SK-N-SH treated with all-trans-retinoic acid at 6 μM for 48 hours (cell line): ENCODE measurements at regions not wholly inside any gene's neighbourhood (a gene's known extent, or its start where the extent isn't known, plus 50 kb on each side); places are given as distances from the start of the nearest gene placed in this dataset.

ENCODE experiments used
- ATAC-seq: fragments of 200-7000 bp; cut with Tn5 transposase; 3 replicates; pipeline ENCODE4 v1.9.1; 2020; ENCODE audit warnings: mild to moderate bottlenecking, moderate library complexity
- ARNTL ChIP-seq: fragments of 450-650 bp; formaldehyde crosslinking; IDR thresholded peaks from 2 replicates; pipeline ENCODE4 v1.5.0; 2020; ENCODE audit warnings: low read depth, mild to moderate bottlenecking, moderate library complexity, borderline replicate concordance
- BACH2 ChIP-seq: fragments of 250-450 bp; sonication (Bioruptor Pico); IDR thresholded peaks from 2 replicates; pipeline ENCODE4 v1.9.0; 2021; ENCODE audit warnings: mild to moderate bottlenecking, borderline replicate concordance
- CREB5 ChIP-seq: fragments of 250-450 bp; sonication (Bioruptor Pico); IDR thresholded peaks from 2 replicates; pipeline ENCODE4 v1.5.1; 2020; ENCODE audit warnings: low read depth, mild to moderate bottlenecking, moderate library complexity
- CSDC2 ChIP-seq: fragments of 250-450 bp; sonication (Bioruptor Pico); IDR thresholded peaks from 2 replicates; pipeline ENCODE4 v1.5.0; 2020; ENCODE audit warnings: mild to moderate bottlenecking, moderate library complexity
- CSRNP3 ChIP-seq: fragments of 250-450 bp; sonication (Bioruptor Pico); IDR thresholded peaks from 2 replicates; pipeline ENCODE4 v1.5.1; 2021; ENCODE audit warnings: mild to moderate bottlenecking, moderate library complexity
- ESRRG ChIP-seq: fragments of 250-450 bp; sonication (Bioruptor Pico); IDR thresholded peaks from 2 replicates; pipeline ENCODE4 v1.6.1; 2021; ENCODE audit warnings: mild to moderate bottlenecking
- GLIS3 ChIP-seq: fragments of 250-450 bp; sonication (Bioruptor Pico); IDR thresholded peaks from 2 replicates; pipeline ENCODE4 v1.5.0; 2020; ENCODE audit warnings: mild to moderate bottlenecking, moderate library complexity
- ISL1 ChIP-seq: fragments of 250-450 bp; sonication (Bioruptor Pico); IDR thresholded peaks from 2 replicates; pipeline ENCODE4 v2.1.2; 2022; ENCODE audit warnings: mild to moderate bottlenecking, moderate library complexity
- OSR1 ChIP-seq: fragments of 250-450 bp; sonication (Bioruptor Pico); IDR thresholded peaks from 2 replicates; pipeline ENCODE4 v1.8.0; 2022; ENCODE audit warnings: moderate library complexity, mild to moderate bottlenecking, inconsistent platforms
- PATZ1 ChIP-seq: fragments of 250-450 bp; sonication (Bioruptor Pico); IDR thresholded peaks from 2 replicates; pipeline ENCODE4 v1.8.0; 2020; ENCODE audit warnings: mild to moderate bottlenecking, moderate library complexity, borderline replicate concordance
- POU6F1 ChIP-seq: fragments of 250-450 bp; sonication (Bioruptor Pico); IDR thresholded peaks from 2 replicates; pipeline ENCODE4 v1.8.0; 2021; ENCODE audit warnings: low read depth, mild to moderate bottlenecking, moderate library complexity, borderline replicate concordance
- PPARA ChIP-seq: fragments of 250-450 bp; sonication (Bioruptor Pico); IDR thresholded peaks from 2 replicates; pipeline ENCODE4 v1.5.0; 2020; ENCODE audit warnings: mild to moderate bottlenecking, borderline replicate concordance
- RARB ChIP-seq: fragments of 250-450 bp; sonication (Bioruptor Pico); IDR thresholded peaks from 2 replicates; pipeline ENCODE4 v1.8.0; 2021; ENCODE audit warnings: mild to moderate bottlenecking, moderate library complexity
- SNAI2 ChIP-seq: fragments of 250-450 bp; sonication (Bioruptor Pico); IDR thresholded peaks from 2 replicates; pipeline ENCODE4 v1.5.0; 2020; ENCODE audit warnings: mild to moderate bottlenecking, moderate library complexity
- TCF4 ChIP-seq: fragments of 250-450 bp; sonication (Bioruptor Pico); IDR thresholded peaks from 2 replicates; pipeline ENCODE4 v1.8.0; 2021; ENCODE audit warnings: mild to moderate bottlenecking, moderate library complexity, borderline replicate concordance
- TOX ChIP-seq: fragments of 250-450 bp; sonication (Bioruptor Pico); IDR thresholded peaks from 2 replicates; pipeline ENCODE4 v1.8.0; 2021; ENCODE audit warnings: mild to moderate bottlenecking, moderate library complexity, borderline replicate concordance
- TSHZ2 ChIP-seq: fragments of 250-450 bp; sonication (Bioruptor Pico); IDR thresholded peaks from 2 replicates; pipeline ENCODE4 v1.5.0; 2020; ENCODE audit warnings: mild to moderate bottlenecking, moderate library complexity
- ZC3H10 ChIP-seq: fragments of 250-450 bp; sonication (Bioruptor Pico); IDR thresholded peaks from 2 replicates; pipeline ENCODE4 v1.5.1; 2021; ENCODE audit warnings: mild to moderate bottlenecking, moderate library complexity
- ZFP3 ChIP-seq: fragments of 250-450 bp; sonication (Bioruptor Pico); IDR thresholded peaks from 2 replicates; pipeline ENCODE4 v1.5.0; 2020; ENCODE audit warnings: mild to moderate bottlenecking, moderate library complexity
- ZFP30 ChIP-seq: fragments of 450-650 bp; formaldehyde crosslinking; IDR thresholded peaks from 2 replicates; pipeline ENCODE4 v1.5.0; 2022; ENCODE audit warnings: mild to moderate bottlenecking, moderate library complexity
- ZNF565 ChIP-seq: fragments of 450-650 bp; formaldehyde crosslinking; conservative IDR thresholded peaks from 2 replicates; pipeline ENCODE4 v1.5.0; 2020; ENCODE audit warnings: low read depth, mild to moderate bottlenecking, moderate library complexity
- ZNF70 ChIP-seq: fragments of 450-650 bp; formaldehyde crosslinking; IDR thresholded peaks from 2 replicates; pipeline ENCODE4 v1.5.0; 2020; ENCODE audit warnings: mild to moderate bottlenecking, moderate library complexity
- ZNF8 ChIP-seq: fragments of 450-650 bp; formaldehyde crosslinking; IDR thresholded peaks from 2 replicates; pipeline ENCODE4 v1.5.0; 2020; ENCODE audit warnings: mild to moderate bottlenecking, moderate library complexity

GRCh38 chr14:40394634-40395340, 962.6 kb upstream of the FBXO33 start:
- ATAC-seq, result no peak
- TF ChIP-seq BACH2 (CRISPR knock-in tag), result no peak
- no peak for TF ChIP-seq CREB5 (CRISPR knock-in tag)
- no peak for TF ChIP-seq ZFP30 (CRISPR knock-in tag)
- no peak for TF ChIP-seq CSDC2 (CRISPR knock-in tag)
- no peak for TF ChIP-seq SNAI2
- no peak for TF ChIP-seq ZC3H10 (CRISPR knock-in tag)
- TF ChIP-seq ZNF70 (CRISPR knock-in tag), result no peak
- TF ChIP-seq ISL1, result no peak
- no peak for TF ChIP-seq PPARA (CRISPR knock-in tag)
- no peak for TF ChIP-seq CSRNP3 (CRISPR knock-in tag)
- no peak for TF ChIP-seq TCF4
- TF ChIP-seq ESRRG (CRISPR knock-in tag), result no peak
- no peak for TF ChIP-seq ZFP3 (CRISPR knock-in tag)
- no peak for TF ChIP-seq OSR1 (CRISPR knock-in tag)
- TF ChIP-seq ARNTL (CRISPR knock-in tag), result no peak
- no peak for TF ChIP-seq RARB
- no peak for TF ChIP-seq GLIS3
- TF ChIP-seq PATZ1, result no peak
- no peak for TF ChIP-seq ZNF8 (CRISPR knock-in tag)

GRCh38 chr14:40393143-40393542, 960.9 kb upstream of the FBXO33 start:
- no peak for ATAC-seq
- TF ChIP-seq BACH2 (CRISPR knock-in tag) (no peak), ARNTL (CRISPR knock-in tag) (no peak), ZFP30 (CRISPR knock-in tag) (no peak), TSHZ2 (CRISPR knock-in tag) (no peak), GLIS3 (no peak), ESRRG (CRISPR knock-in tag) (no peak), ZNF565 (CRISPR knock-in tag) (no peak), SNAI2 (no peak), ZNF8 (CRISPR knock-in tag) (no peak), RARB (no peak), CSRNP3 (CRISPR knock-in tag) (no peak), CSDC2 (CRISPR knock-in tag) (no peak), ISL1 (no peak), ZNF70 (CRISPR knock-in tag) (no peak), ZFP3 (CRISPR knock-in tag) (no peak), CREB5 (CRISPR knock-in tag) (no peak), POU6F1 (CRISPR knock-in tag) (no peak), TOX (CRISPR knock-in tag) (no peak)
